SH-SY5Y (cell line): ENCODE measurements at regions not wholly inside any gene's neighbourhood (a gene's known extent, or its start where the extent isn't known, plus 50 kb on each side); places are given as distances from the start of the nearest gene placed in this dataset.

Experiments used
- GATA2 ChIP-seq: IDR thresholded peaks from 2 replicates; pipeline ENCODE4 v1.6.1; 2011; ENCODE audit warnings: mild to moderate bottlenecking, low read depth, low read length
- GATA3 ChIP-seq: IDR thresholded peaks from 2 replicates; pipeline ENCODE4 v1.6.1; 2011; ENCODE audit warnings: low read depth, mild to moderate bottlenecking, low read length, moderate library complexity

GRCh38 chr13:106768991-106769390 is 201.1 kb upstream of the ARGLU1 start:
- no peak for TF ChIP-seq GATA2
- no peak for TF ChIP-seq GATA3
